Ascending aorta (tissue), 2 donors: ENCODE measurements at regions not wholly inside any gene's neighbourhood (a gene's known extent, or its start where the extent isn't known, plus 50 kb on each side); places are given as distances from the start of the nearest gene placed in this dataset.
"Not testable (repeated sequence)": the region's sequence is repeated elsewhere in the genome, so short reads cannot be mapped to it uniquely, and the experiment has no call there.

Source experiments
- DNase-seq, 2 donors: peaks; one replicate each; pipeline ENCODE4 v3.0.0-alpha.2; 2019; ENCODE audit warnings: low spot score in 2 of 2
- H3K27ac ChIP-seq, 2 donors: fragments of 200-600 bp; sonication (generic); one replicate each; pipeline ENCODE4 v1.5.1; 2016 to 2017; ENCODE audit warnings: mild to moderate bottlenecking in 1 of 2
- H3K27me3 ChIP-seq: fragments of 200-600 bp; sonication (generic); one replicate; pipeline ENCODE4 v1.5.1; 2017
- H3K36me3 ChIP-seq, 2 donors: fragments of 200-600 bp; sonication (generic); one replicate each; pipeline ENCODE4 v1.5.1; 2016
- H3K4me1 ChIP-seq, 2 donors: fragments of 200-600 bp; sonication (generic); one replicate each; pipeline ENCODE4 v1.5.1; 2016 to 2017; ENCODE audit warnings: mild to moderate bottlenecking in 1 of 2
- H3K4me3 ChIP-seq, 2 donors: fragments of 200-600 bp; sonication (generic); one replicate each; pipeline ENCODE4 v1.5.1; 2016 to 2017; ENCODE audit warnings: mild to moderate bottlenecking in 1 of 2
- H3K9me3 ChIP-seq, 2 donors: fragments of 200-600 bp; sonication (generic); one replicate each; pipeline ENCODE4 v1.5.1; 2016
- CTCF ChIP-seq, 3 experiments: fragments of 200-600 bp in 2 of 3; fragments of 450-650 bp in 1 of 3; sonication (generic) in 2 of 3; IDR thresholded peaks; one replicate each; pipeline ENCODE4 v1.5.1; 2016 to 2019; ENCODE audit warnings: antibody characterized with exemption in 3 of 3, mild to moderate bottlenecking in 1 of 3, moderate library complexity in 1 of 3
- intact Hi-C: fragments of 100-400 bp; cut with DNase I; formaldehyde crosslinking; loops from one replicate; pipeline ENCODE4 v1.15.1; 2023

- intact Hi-C loops, result no loop called here
- H3K9me3 ChIP-seq, result no peaks in the 10 kb centered on the region
- no peaks in the 10 kb centered on the region for H3K27me3 ChIP-seq
- no peak overlapping the region for H3K4me3 ChIP-seq
- no peaks in the 10 kb centered on the region for H3K36me3 ChIP-seq
- DNase-seq, result no peak
- H3K27ac ChIP-seq, result no peak overlapping the region
- TF ChIP-seq CTCF (IDR thresholded peaks at IDR 0.05), result no peak
- H3K4me1 ChIP-seq, result no peaks in the 10 kb centered on the region
Observed at GRCh38 chr10:62492870-62493180, 118.7 kb downstream of the ZNF365 start.

- no peak overlapping the region for H3K4me3 ChIP-seq
- H3K4me1 ChIP-seq, result no peaks in the 10 kb centered on the region
- H3K36me3 ChIP-seq, result no peaks in the 10 kb centered on the region
- no peak for TF ChIP-seq CTCF (IDR thresholded peaks at IDR 0.05)
- intact Hi-C loops, result no loop called here
- no peak overlapping the region for H3K27ac ChIP-seq
- no peak for DNase-seq
- no peaks in the 10 kb centered on the region for H3K9me3 ChIP-seq
- H3K27me3 ChIP-seq, result no peaks in the 10 kb centered on the region
Observed at GRCh38 chr10:62496925-62497324, 122.8 kb downstream of the ZNF365 start.

GRCh38 chr10:62498271-62498670 lies 124.1 kb downstream of the ZNF365 start:
- Histone ChIP-seq H3K27me3 (no peaks in the 10 kb centered on the region), H3K9me3 (no peaks in the 10 kb centered on the region), H3K4me3 (no peak overlapping the region), H3K36me3 (no peaks in the 10 kb centered on the region), H3K4me1 (no peaks in the 10 kb centered on the region), H3K27ac (no peak overlapping the region)
- intact Hi-C loops, result no loop called here
- no peak for TF ChIP-seq CTCF (IDR thresholded peaks at IDR 0.05)
- DNase-seq, result no peak

GRCh38 chr10:62500116-62500515 lies 125.9 kb downstream of the ZNF365 start:
- H3K27ac ChIP-seq, H3K4me1 ChIP-seq, H3K36me3 ChIP-seq, H3K4me3 ChIP-seq, H3K9me3 ChIP-seq, DNase-seq, H3K27me3 ChIP-seq, intact Hi-C loops: not testable (repeated sequence)

GRCh38 chr10:62501547-62501946 lies 127.4 kb downstream of the ZNF365 start:
- TF ChIP-seq CTCF (IDR thresholded peaks at IDR 0.05), result no peak
- Histone ChIP-seq H3K9me3 (no peaks in the 10 kb centered on the region), H3K4me3 (no peak overlapping the region), H3K27ac (no peak overlapping the region), H3K4me1 (no peaks in the 10 kb centered on the region), H3K36me3 (no peaks in the 10 kb centered on the region), H3K27me3 (no peaks in the 10 kb centered on the region)
- DNase-seq, result no peak
- intact Hi-C loops, result no loop called here

- H3K36me3 ChIP-seq, result no peaks in the 10 kb centered on the region
- no peak overlapping the region for H3K27ac ChIP-seq
- TF ChIP-seq CTCF (IDR thresholded peaks at IDR 0.05), result no peak
- no peaks in the 10 kb centered on the region for H3K9me3 ChIP-seq
- no peak for DNase-seq
- intact Hi-C loops, result no loop called here
- H3K4me1 ChIP-seq, result no peaks in the 10 kb centered on the region
- H3K27me3 ChIP-seq, result no peaks in the 10 kb centered on the region
- H3K4me3 ChIP-seq, result no peak overlapping the region
Observed at GRCh38 chr10:62502995-62503613, 128.9 kb downstream of the ZNF365 start.
